Right forelimb (tissue), 1 donor: ENCODE measurements at regions not wholly inside any gene's neighbourhood (a gene's known extent, or its start where the extent isn't known, plus 50 kb on each side); places are given as distances from the start of the nearest gene placed in this dataset.
"Not testable (repeated sequence)": the region's sequence is repeated elsewhere in the genome, so short reads cannot be mapped to it uniquely, and the experiment has no call there.

Experiments
- DNase-seq: peaks from one replicate; pipeline ENCODE4 v3.0.0-alpha.2; 2018

GRCh38 chr4:123233136-123233768, 163.3 kb upstream of the SPRY1 start:
- no peak for DNase-seq

- DNase-seq = no peak
Measured at GRCh38 chr4:123234955-123235354, 161.6 kb upstream of the SPRY1 start.

GRCh38 chr4:123235431-123235830, 161.2 kb upstream of the SPRY1 start:
- DNase-seq = no peak

GRCh38 chr4:123236606-123237005, 160.0 kb upstream of the SPRY1 start:
- no peak for DNase-seq

GRCh38 chr4:123240286-123240685, 156.3 kb upstream of the SPRY1 start:
- not testable (repeated sequence) for DNase-seq

- DNase-seq = not testable (repeated sequence)
Measured at GRCh38 chr4:123243220-123243619, 153.4 kb upstream of the SPRY1 start.

- no peak for DNase-seq
Measured at GRCh38 chr4:123244137-123244536, 152.5 kb upstream of the SPRY1 start.

- no peak for DNase-seq
Measured at GRCh38 chr4:123246085-123246484, 150.5 kb upstream of the SPRY1 start.

GRCh38 chr4:123248085-123248659, 148.4 kb upstream of the SPRY1 start:
- DNase-seq = no peak

GRCh38 chr4:123249821-123250220, 146.8 kb upstream of the SPRY1 start:
- DNase-seq = no peak

GRCh38 chr4:123250843-123251242, 145.8 kb upstream of the SPRY1 start:
- peak; percentile 62 for DNase-seq

- no peak for DNase-seq
Measured at GRCh38 chr4:123255971-123256370, 140.6 kb upstream of the SPRY1 start.

GRCh38 chr4:123256901-123257300, 139.7 kb upstream of the SPRY1 start:
- no peak for DNase-seq

- no peak for DNase-seq
Measured at GRCh38 chr4:123257591-123257990, 139.0 kb upstream of the SPRY1 start.

GRCh38 chr4:123259676-123260646, 136.6 kb upstream of the SPRY1 start:
- no peak for DNase-seq

- DNase-seq = no peak
Measured at GRCh38 chr4:123260653-123261052, 135.9 kb upstream of the SPRY1 start.

GRCh38 chr4:123262080-123262479, 134.5 kb upstream of the SPRY1 start:
- no peak for DNase-seq

GRCh38 chr4:123265443-123265842, 131.2 kb upstream of the SPRY1 start:
- DNase-seq = no peak

- no peak for DNase-seq
Measured at GRCh38 chr4:123266221-123266620, 130.4 kb upstream of the SPRY1 start.

- no peak for DNase-seq
Measured at GRCh38 chr4:123278755-123279154, 117.8 kb upstream of the SPRY1 start.

GRCh38 chr4:123283371-123283895, 113.2 kb upstream of the SPRY1 start:
- no peak for DNase-seq

- no peak for DNase-seq
Measured at GRCh38 chr4:123284168-123284567, 112.4 kb upstream of the SPRY1 start.

GRCh38 chr4:123286903-123287466, 109.6 kb upstream of the SPRY1 start:
- DNase-seq = no peak
